Astrocyte of the cerebellum (primary cell): ENCODE measurements at regions not wholly inside any gene's neighbourhood (a gene's known extent, or its start where the extent isn't known, plus 50 kb on each side); places are given as distances from the start of the nearest gene placed in this dataset.

Experiments used
- DNase-seq: peaks from one replicate; pipeline ENCODE4 v3.0.0-alpha.2; 2011; ENCODE audit warnings: low read depth
- H3K4me3 ChIP-seq: 2 replicates; pipeline ENCODE4 v1.5.1; 2011; ENCODE audit warnings: mild to moderate bottlenecking, low read depth, low read length, moderate library complexity
- in situ Hi-C: cut with HindIII; loops from 2 replicates; pipeline ENCODE4 v1.10.0; 2017; ENCODE audit warnings: low sequenced_read_pairs
- TF ChIP-seq, protein P1 (sequence below): IDR thresholded peaks from 2 replicates; pipeline ENCODE4 v1.5.1; 2012; ENCODE audit warnings: low read length, low read depth, moderate library complexity, mild to moderate bottlenecking; ENCODE audit errors: missing control alignments

DNA sequence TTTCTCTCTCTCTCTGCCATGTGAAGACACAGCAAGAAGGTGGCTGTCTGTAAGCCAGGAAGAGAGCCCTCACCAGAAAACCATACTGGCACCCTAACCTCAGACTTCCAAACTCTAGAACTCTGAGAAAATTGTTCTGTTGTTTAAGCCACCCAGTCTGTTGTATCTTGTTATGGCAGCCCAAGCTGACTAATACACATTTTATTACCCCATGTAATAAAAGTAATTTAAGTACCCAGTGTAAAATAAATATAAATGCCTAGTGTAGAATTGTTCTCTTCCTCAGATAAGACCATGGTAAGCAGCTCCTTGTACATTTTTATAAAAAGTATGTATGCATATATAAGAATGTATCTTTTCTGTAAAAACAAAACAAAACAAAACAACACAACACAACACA lies 119.7 kb downstream of the DTL start:
- no peak overlapping the region for H3K4me3 ChIP-seq
- in situ Hi-C loops = no loop called here
- TF ChIP-seq, protein P1, sequence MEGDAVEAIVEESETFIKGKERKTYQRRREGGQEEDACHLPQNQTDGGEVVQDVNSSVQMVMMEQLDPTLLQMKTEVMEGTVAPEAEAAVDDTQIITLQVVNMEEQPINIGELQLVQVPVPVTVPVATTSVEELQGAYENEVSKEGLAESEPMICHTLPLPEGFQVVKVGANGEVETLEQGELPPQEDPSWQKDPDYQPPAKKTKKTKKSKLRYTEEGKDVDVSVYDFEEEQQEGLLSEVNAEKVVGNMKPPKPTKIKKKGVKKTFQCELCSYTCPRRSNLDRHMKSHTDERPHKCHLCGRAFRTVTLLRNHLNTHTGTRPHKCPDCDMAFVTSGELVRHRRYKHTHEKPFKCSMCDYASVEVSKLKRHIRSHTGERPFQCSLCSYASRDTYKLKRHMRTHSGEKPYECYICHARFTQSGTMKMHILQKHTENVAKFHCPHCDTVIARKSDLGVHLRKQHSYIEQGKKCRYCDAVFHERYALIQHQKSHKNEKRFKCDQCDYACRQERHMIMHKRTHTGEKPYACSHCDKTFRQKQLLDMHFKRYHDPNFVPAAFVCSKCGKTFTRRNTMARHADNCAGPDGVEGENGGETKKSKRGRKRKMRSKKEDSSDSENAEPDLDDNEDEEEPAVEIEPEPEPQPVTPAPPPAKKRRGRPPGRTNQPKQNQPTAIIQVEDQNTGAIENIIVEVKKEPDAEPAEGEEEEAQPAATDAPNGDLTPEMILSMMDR = no peak
- DNase-seq = no peak

DNA sequence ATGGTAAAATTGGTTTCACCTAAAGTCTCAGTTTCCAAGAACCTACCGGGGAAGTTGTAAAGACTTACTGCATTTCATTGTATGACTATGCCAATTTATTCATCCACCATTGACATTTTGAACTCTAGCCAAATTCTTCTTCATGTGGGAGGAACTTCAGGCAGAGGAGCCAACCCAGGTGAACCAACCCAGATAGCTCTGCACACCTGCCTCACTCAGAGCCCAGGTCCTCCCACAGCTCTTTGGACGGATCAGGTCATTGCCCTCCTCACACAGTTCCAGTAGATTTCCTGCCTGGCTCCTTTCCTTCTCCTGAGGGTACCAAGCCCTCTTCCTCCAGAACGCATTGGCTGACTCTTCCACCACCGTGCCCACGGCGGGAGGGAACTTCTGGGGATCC lies 121.7 kb downstream of the DTL start:
- no peak overlapping the region for H3K4me3 ChIP-seq
- DNase-seq = no peak
- TF ChIP-seq, protein P1 = no peak
- in situ Hi-C loops = no loop called here

DNA sequence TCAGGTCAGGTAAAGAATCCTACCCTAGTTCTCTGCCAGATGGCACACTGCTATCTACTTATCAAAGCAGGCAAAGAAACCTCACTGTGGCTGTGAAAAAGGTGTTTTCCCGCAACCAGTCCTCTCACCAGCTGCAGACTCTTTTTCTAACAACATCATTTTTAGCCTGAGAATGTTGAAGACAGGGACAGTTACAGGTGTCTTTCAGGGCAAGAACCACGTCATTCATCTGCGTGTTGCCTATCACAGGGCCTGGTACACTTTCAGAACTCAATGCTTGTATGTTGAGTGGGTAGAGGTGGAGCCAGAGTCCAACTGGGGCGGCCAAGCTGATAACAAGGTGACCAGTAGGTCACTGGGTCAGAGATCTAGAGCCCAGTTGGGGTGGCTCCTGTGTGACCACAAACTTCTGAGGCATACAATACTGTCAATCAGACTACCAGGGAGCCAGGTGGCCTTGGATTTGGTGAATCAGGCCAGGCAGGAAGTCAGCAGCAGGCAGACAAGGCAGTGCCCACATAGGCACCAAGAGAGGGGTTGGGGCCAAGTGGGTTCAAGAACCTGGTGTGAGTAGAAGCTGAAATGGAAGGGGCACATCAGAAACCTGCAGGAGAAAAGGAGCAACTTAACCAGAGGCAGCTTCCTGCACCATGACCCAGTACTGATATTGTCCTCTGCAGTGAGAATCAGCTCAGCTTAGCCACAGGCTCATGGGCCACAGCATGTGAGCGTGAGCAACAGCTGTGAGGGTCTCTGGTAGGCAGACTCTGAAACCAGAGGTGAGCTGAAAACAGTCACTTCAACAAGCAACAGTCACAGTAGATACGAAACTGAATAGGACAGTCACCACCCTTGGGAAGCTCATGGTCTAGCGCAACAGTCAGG lies 123.6 kb downstream of the DTL start:
- TF ChIP-seq, protein P1 = no peak
- in situ Hi-C loops = no loop called here
- no peak for DNase-seq
- no peak overlapping the region for H3K4me3 ChIP-seq

DNA sequence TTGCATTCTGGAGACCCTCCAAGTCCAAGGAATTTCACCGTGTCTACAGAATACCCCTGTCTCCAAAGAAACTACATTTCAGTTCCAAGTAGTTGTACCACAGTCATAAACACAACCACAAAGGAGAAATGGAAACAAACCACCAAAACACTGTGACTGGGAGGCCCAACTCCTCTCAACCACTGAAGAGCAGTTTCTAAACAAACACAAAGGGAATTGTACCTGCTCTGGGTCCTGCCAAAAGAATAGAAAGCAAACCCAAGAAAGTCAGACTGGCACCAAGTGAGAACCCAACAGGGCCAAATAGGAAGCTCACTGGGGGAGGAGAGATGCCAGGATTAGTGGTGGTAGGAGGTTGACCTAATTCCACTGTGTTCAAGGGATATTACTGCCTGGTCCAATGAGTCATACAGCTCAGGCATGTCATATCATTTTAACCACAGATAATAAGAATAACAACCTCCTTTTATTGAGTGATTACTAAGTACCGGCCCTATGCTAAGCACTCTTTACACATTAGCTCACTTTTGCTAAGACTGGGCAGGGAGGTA lies 123.9 kb upstream of the PPP2R5A start:
- peak; percentile 95 for DNase-seq
- in situ Hi-C loops = no loop called here
- H3K4me3 ChIP-seq = no peak overlapping the region
- TF ChIP-seq, protein P1 = no peak

DNA sequence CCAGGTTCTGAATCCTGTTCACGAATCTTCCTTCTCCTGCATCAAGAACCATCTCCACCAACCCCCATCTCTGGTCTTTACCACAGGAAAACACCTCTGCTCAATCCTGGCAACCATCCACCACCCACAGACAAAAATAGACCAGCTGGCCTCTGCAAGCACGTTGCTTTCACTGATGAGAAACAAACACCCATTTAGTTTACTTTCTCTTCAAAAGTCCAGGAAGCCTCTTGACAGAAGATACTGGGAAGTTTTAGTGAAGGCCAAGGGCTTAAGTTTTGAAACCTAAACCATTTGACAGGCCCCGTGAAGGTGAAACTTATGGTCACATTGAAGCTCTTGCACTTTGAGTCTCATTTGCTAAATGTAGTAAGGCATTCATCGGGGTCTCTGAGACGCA lies 122.6 kb upstream of the PPP2R5A start:
- TF ChIP-seq, protein P1 = no peak
- no peak overlapping the region for H3K4me3 ChIP-seq
- DNase-seq = peak; percentile 64
- in situ Hi-C loops = no loop called here

DNA sequence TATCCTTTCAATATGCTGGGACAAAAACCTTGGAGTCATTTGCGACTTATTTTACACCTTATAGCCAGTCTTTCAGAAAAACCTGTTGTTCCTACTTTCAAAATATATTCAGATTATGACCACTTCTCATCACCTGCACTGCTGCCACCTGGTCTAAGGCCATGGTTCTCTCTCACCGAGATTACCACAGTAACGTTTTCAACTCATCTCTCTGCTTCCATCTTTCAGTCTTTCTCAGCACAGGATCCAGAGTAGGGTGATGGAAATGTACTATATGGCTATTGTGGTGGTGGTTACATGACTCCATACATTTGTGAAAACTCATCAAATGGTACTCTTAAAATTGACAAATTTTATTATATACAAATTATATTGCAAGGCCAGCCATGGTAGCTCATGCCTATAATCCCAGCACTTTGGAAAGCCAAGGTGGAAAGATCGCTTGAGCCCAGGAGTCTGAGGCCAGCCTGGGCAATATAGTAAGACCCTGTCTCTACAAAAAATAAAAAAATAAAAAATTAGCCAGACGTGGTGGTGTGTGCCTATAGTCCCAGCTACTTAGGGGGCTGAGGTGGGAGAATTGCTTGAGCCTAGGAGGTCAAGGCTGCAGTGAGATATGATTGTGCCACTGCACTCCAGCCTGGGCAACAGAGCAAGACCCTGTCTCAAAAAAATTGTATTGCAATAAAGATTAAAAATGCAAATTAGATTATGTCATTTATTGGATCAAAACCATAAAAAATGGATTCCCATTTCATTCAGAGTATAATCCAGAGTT lies 120.9 kb upstream of the PPP2R5A start:
- TF ChIP-seq, protein P1 = no peak
- no peak overlapping the region for H3K4me3 ChIP-seq
- DNase-seq = no peak
- in situ Hi-C loops = no loop called here
